GM13977 (cell line): ENCODE measurements at regions not wholly inside any gene's neighbourhood (a gene's known extent, or its start where the extent isn't known, plus 50 kb on each side); places are given as distances from the start of the nearest gene placed in this dataset.
"Not testable (repeated sequence)": the region's sequence is repeated elsewhere in the genome, so short reads cannot be mapped to it uniquely, and the experiment has no call there.

Experiments used
- DNase-seq: peaks from one replicate; pipeline ENCODE4 v3.0.0; 2012; ENCODE audit warnings: low spot score
- CTCF ChIP-seq: IDR thresholded peaks from 2 replicates; pipeline ENCODE4 v1.5.1; 2012; ENCODE audit warnings: mild to moderate bottlenecking, control low read depth; ENCODE audit not compliant: insufficient read depth; ENCODE audit errors: extremely low read depth, missing control alignments
- in situ Hi-C: fragments of 300-500 bp; cut with MboI; formaldehyde crosslinking; loops from one replicate; pipeline ENCODE4 v1.12.0; 2022; ENCODE audit warnings: low sequenced_read_pairs, low pct_unique_long_range_greater_than_20kb, mixed read lengths, inconsistent platforms; ENCODE audit not compliant: unreplicated experiment

- in situ Hi-C loops, result no loop called here
- no peak for TF ChIP-seq CTCF
- no peak for DNase-seq
Measured at GRCh38 chr2:7694076-7694985, 777.1 kb downstream of the RNF144A start.

GRCh38 chr2:7696556-7696955 is 779.3 kb downstream of the RNF144A start:
- DNase-seq, in situ Hi-C loops: not testable (repeated sequence)

- no peak for TF ChIP-seq CTCF
- in situ Hi-C loops, result no loop called here
- no peak for DNase-seq
Measured at GRCh38 chr2:7697052-7697451, 779.8 kb downstream of the RNF144A start.

GRCh38 chr2:7701791-7702190 is 784.6 kb downstream of the RNF144A start:
- TF ChIP-seq CTCF, result no peak
- DNase-seq, result no peak
- in situ Hi-C loops, result no loop called here

GRCh38 chr2:7703048-7703447 is 785.8 kb downstream of the RNF144A start:
- in situ Hi-C loops, result no loop called here
- no peak for DNase-seq
- no peak for TF ChIP-seq CTCF

GRCh38 chr2:7703543-7704144 is 786.4 kb downstream of the RNF144A start:
- in situ Hi-C loops, result no loop called here
- no peak for DNase-seq
- TF ChIP-seq CTCF, result no peak

- TF ChIP-seq CTCF, result no peak
- DNase-seq, result no peak
- in situ Hi-C loops, result no loop called here
Measured at GRCh38 chr2:7704296-7704865, 787.2 kb downstream of the RNF144A start.
